ENCODE measurements at regions not wholly inside any gene's neighbourhood (a gene's known extent, or its start where the extent isn't known, plus 50 kb on each side); places are given as distances from the start of the nearest gene placed in this dataset.
A peak's percentile ranks its signal among the peaks of the same experiment; 100 is the strongest.

DNA sequence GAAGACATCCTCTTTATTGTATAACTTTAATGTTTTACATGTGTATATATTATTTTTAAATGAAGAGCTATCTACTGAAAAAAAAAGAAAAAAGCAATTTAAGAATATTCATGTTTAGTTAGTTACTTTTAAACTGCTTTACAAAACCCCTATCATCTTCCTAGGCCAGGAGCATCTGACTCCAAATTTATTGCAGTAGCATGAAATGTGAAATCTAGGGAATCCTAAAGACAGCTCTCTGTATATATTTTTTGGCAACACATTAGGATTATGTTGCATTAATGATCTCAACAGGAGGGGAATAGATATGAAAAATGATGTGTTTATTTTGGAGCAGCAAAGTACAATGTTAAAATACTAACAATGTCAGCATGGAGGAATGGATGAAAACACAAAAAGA lies 158.3 kb downstream of the CNTN3 start:
- DNase-seq (ENCODE audit: low read depth) (no peak), FAIRE-seq (no peak)
- Histone ChIP-seq H3K36me3 (ENCODE audit: control insufficient read depth, insufficient read depth, low read length) (no peaks in the 10 kb centered on the region), H3K4me3 (ENCODE audit: low read depth, low read length) (no peak overlapping the region), H3K27me3 (ENCODE audit: control insufficient read depth, insufficient read depth, low read length) (no peaks in the 10 kb centered on the region)
- TF ChIP-seq, protein P1, sequence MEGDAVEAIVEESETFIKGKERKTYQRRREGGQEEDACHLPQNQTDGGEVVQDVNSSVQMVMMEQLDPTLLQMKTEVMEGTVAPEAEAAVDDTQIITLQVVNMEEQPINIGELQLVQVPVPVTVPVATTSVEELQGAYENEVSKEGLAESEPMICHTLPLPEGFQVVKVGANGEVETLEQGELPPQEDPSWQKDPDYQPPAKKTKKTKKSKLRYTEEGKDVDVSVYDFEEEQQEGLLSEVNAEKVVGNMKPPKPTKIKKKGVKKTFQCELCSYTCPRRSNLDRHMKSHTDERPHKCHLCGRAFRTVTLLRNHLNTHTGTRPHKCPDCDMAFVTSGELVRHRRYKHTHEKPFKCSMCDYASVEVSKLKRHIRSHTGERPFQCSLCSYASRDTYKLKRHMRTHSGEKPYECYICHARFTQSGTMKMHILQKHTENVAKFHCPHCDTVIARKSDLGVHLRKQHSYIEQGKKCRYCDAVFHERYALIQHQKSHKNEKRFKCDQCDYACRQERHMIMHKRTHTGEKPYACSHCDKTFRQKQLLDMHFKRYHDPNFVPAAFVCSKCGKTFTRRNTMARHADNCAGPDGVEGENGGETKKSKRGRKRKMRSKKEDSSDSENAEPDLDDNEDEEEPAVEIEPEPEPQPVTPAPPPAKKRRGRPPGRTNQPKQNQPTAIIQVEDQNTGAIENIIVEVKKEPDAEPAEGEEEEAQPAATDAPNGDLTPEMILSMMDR (IDR thresholded peaks at IDR 0.05; ENCODE audit: insufficient read depth, low read length, severe bottlenecking): no peak

DNA sequence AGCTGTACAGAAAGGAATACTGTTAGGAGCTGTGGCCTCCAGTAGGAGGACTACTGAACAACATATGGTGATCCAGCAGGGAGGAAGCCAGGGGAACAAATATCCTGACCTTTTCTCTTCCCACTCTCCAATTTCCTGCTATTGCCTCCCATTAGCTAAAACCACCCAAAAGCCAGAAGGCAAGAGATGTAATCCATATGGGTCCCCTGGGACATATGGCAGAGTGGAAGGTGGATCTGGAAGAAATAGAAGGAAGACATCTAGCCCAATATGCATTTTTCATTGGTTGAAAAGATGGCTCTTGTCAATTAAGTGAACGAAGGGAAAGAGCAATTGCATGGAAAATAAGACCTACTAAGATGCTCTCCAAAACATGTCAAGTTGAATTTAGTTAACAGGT lies 167.2 kb downstream of the CNTN3 start:
- no peaks in the 10 kb centered on the region for H3K27me3 ChIP-seq (ENCODE audit: control insufficient read depth, insufficient read depth, low read length)
- TF ChIP-seq, protein P1 (IDR thresholded peaks at IDR 0.05; ENCODE audit: insufficient read depth, low read length, severe bottlenecking): no peak
- H3K36me3 ChIP-seq (ENCODE audit: control insufficient read depth, insufficient read depth, low read length): no peaks in the 10 kb centered on the region
- no peak for DNase-seq (ENCODE audit: low read depth)
- FAIRE-seq: no peak
- H3K4me3 ChIP-seq (ENCODE audit: low read depth, low read length): no peak overlapping the region

DNA sequence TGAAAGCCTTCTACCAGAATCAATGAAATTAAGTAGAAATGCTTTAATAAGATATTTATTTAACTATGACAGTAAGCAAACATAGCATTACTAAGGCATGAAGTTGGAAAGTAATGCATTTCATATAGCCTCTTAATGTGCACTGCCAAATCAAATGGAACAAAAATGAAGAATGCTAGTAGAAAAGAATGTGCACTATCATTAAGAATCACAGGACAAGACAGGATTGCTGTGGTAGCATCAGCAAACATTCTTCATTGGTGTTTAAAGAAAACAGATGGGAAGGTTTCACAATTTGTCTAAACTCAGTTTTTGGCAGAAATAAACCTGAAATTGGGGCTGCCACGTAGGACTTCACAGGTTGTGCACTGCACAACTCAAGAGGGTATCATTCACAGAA lies 168.9 kb downstream of the CNTN3 start:
- Histone ChIP-seq H3K27me3 (ENCODE audit: control insufficient read depth, insufficient read depth, low read length) (no peaks in the 10 kb centered on the region), H3K4me3 (ENCODE audit: low read depth, low read length) (no peak overlapping the region), H3K36me3 (ENCODE audit: control insufficient read depth, insufficient read depth, low read length) (no peaks in the 10 kb centered on the region)
- FAIRE-seq: no peak
- TF ChIP-seq, protein P1 (IDR thresholded peaks at IDR 0.05; ENCODE audit: insufficient read depth, low read length, severe bottlenecking): no peak
- no peak for DNase-seq (ENCODE audit: low read depth)

DNA sequence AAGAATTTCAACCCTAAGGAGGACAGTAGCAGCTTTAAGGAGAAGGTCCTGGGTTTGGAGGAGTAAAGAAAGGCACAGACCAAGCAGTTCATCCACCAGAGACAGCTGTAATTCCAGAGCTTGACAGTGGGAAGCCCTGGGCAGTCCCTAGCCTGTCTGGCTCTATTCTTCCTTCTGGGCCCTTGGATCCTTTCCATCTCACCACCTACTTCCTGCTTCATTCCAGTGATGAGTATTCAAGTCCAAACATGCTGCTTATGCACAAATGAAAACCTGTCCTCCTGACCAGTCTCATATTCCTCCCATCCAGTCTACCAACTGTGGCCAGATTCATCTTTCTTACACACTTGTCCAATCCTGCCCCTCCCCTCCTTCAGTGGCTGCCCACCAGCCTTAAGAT lies 171.4 kb downstream of the CNTN3 start:
- Histone ChIP-seq H3K27me3 (ENCODE audit: control insufficient read depth, insufficient read depth, low read length) (no peaks in the 10 kb centered on the region), H3K36me3 (ENCODE audit: control insufficient read depth, insufficient read depth, low read length) (no peaks in the 10 kb centered on the region), H3K4me3 (ENCODE audit: low read depth, low read length) (no peak overlapping the region)
- TF ChIP-seq, protein P1 (IDR thresholded peaks at IDR 0.05; ENCODE audit: insufficient read depth, low read length, severe bottlenecking): peak; percentile 21
- FAIRE-seq (peak; percentile 96), DNase-seq (ENCODE audit: low read depth) (peak; percentile 95)

DNA sequence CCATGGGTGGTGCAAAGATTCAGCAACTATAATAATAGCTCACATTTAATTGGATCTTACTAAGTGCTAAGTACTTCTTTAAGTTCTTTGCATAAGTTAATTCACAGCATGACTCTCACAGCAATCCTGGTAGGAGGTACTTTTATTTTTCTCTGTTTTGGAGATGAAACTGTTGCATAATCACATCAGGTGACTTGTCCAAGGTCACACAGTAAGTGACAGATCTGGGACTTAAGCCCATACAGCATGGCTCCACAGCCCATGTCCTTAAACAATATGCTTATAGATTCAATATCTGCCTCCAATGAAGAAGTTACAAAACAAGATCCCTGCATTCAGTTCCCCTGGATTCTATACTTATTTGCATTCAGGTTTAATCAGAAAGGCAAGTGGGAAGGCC lies 171.8 kb downstream of the CNTN3 start:
- DNase-seq (ENCODE audit: low read depth) (no peak), FAIRE-seq (no peak)
- Histone ChIP-seq H3K27me3 (ENCODE audit: control insufficient read depth, insufficient read depth, low read length) (no peaks in the 10 kb centered on the region), H3K4me3 (ENCODE audit: low read depth, low read length) (no peak overlapping the region), H3K36me3 (ENCODE audit: control insufficient read depth, insufficient read depth, low read length) (no peaks in the 10 kb centered on the region)
- TF ChIP-seq, protein P1 (IDR thresholded peaks at IDR 0.05; ENCODE audit: insufficient read depth, low read length, severe bottlenecking): no peak

DNA sequence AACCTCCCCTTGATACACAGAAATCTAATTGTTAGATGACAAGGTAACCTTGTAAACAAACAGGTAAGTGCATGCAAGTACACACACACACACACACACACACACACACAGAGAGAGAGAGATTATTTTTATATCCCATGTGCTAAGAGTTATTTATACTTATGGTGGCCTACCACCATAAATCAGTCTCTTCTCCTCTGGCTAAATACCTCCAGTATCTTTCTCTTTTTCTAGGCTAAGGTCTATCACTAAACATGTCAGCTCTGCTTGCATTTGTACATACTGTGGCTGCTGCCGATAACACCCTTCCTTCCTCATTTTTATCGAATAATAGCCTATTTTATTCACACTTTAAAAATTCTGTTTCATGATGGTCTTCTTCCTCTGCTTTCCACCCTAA lies 172.4 kb downstream of the CNTN3 start:
- FAIRE-seq (no peak), DNase-seq (ENCODE audit: low read depth) (no peak)
- TF ChIP-seq, protein P1 (IDR thresholded peaks at IDR 0.05; ENCODE audit: insufficient read depth, low read length, severe bottlenecking): no peak
- H3K27me3 ChIP-seq (ENCODE audit: control insufficient read depth, insufficient read depth, low read length): no peaks in the 10 kb centered on the region
- no peaks in the 10 kb centered on the region for H3K36me3 ChIP-seq (ENCODE audit: control insufficient read depth, insufficient read depth, low read length)
- H3K4me3 ChIP-seq (ENCODE audit: low read depth, low read length): no peak overlapping the region
